HepG2 (cell line): ENCODE measurements at regions not wholly inside any gene's neighbourhood (a gene's known extent, or its start where the extent isn't known, plus 50 kb on each side); places are given as distances from the start of the nearest gene placed in this dataset.

Experiments used
- ATAC-seq: fragments of 200-7000 bp; cut with Tn5 transposase; 3 replicates; pipeline ENCODE4 v1.9.1; 2020; ENCODE audit warnings: mild to moderate bottlenecking, moderate library complexity
- BruUV-seq: library from RNA; stranded (reverse); fragments of 400-500 nt; replicated peaks from 2 replicates; lab custom pipeline; 2021; lab: Mats Ljungman, UMichigan
- CTCF ChIA-PET: fragments of 300-600 bp; formaldehyde crosslinking; extraction: SDS; loops from one replicate; lab custom pipeline; 2021; ENCODE audit warnings: low total read pairs, inconsistent platforms, low intra/inter-chr PET ratio; lab: Yijun Ruan, JAX
- POLR2A ChIA-PET: fragments of 350-600 bp; sonication (Branson Sonifier 250); formaldehyde crosslinking; loops from one replicate; lab custom pipeline; 2020; ENCODE audit warnings: antibody characterized with exemption, inconsistent platforms; lab: Yijun Ruan, JAX
- DNase-seq: peaks from one replicate; pipeline ENCODE4 v3.0.0-alpha.2; 2015; ENCODE audit warnings: low spot score
- FAIRE-seq: peaks from 3 replicates; lab custom pipeline; 2011; peaks lifted over from hg19 to GRCh38; lab: Jason Lieb, UNC
- H2AFZ ChIP-seq: one replicate; pipeline ENCODE4 v1.6.1; 2011; ENCODE audit warnings: low read length, inconsistent platforms
- H3K27ac ChIP-seq: fragments of 300-600 bp; 3 replicates; pipeline ENCODE4 v1.8.0; 2011; ENCODE audit warnings: mixed run types, mild to moderate bottlenecking, mixed read lengths, low read length, inconsistent platforms; ENCODE audit not compliant: insufficient read depth; ENCODE audit errors: extremely low read length
- H3K27me3 ChIP-seq, 2 experiments: fragments of 200-600 bp in 1 of 2; 2 replicates in 1 of 2; 3 replicates in 1 of 2; pipeline versions ENCODE4 v1.6.0 to v1.8.0; 2011; ENCODE audit warnings: low read length in 2 of 2, mild to moderate bottlenecking in 2 of 2, moderate library complexity in 2 of 2, inconsistent platforms in 1 of 2; ENCODE audit not compliant: insufficient read depth in 2 of 2, control insufficient read depth in 1 of 2
- H3K36me3 ChIP-seq, 2 experiments: fragments of 200-600 bp in 1 of 2; replicated peaks in 1 of 2; 2 replicates in 1 of 2; 3 replicates in 1 of 2; pipeline versions ENCODE4 v1.5.1 to v1.8.0; 2011; ENCODE audit warnings: low read length in 2 of 2, inconsistent platforms in 1 of 2; ENCODE audit not compliant: insufficient read depth in 2 of 2, control insufficient read depth in 1 of 2
- H3K4me1 ChIP-seq: 2 replicates; pipeline ENCODE4 v1.5.1; 2012; ENCODE audit warnings: low read length, inconsistent platforms; ENCODE audit not compliant: insufficient read depth
- H3K4me2 ChIP-seq: 2 replicates; pipeline ENCODE4 v1.6.0; 2011; ENCODE audit warnings: low read depth, low read length, inconsistent platforms
- H3K4me3 ChIP-seq, 3 experiments: fragments of 200-600 bp in 1 of 3; sonication (generic), shearing (Covaris generic) in 1 of 3; replicated peaks in 1 of 3; 2 replicates each; pipeline ENCODE4 v1.5.1; 2011 to 2016; ENCODE audit warnings: low read length in 3 of 3, inconsistent platforms in 2 of 3, low read depth in 2 of 3, mild to moderate bottlenecking in 2 of 3, control low read depth in 1 of 3, mixed read lengths in 1 of 3; ENCODE audit not compliant: insufficient read depth in 1 of 3
- H3K79me2 ChIP-seq: one replicate; pipeline ENCODE4 v1.6.1; 2011; ENCODE audit warnings: low read length, inconsistent platforms; ENCODE audit not compliant: insufficient read depth
- H3K9ac ChIP-seq: 2 replicates; pipeline ENCODE4 v1.6.0; 2011; ENCODE audit warnings: mild to moderate bottlenecking, low read depth, low read length, inconsistent platforms; ENCODE audit not compliant: insufficient read depth
- H3K9me3 ChIP-seq: 2 replicates; pipeline ENCODE4 v1.5.1; 2012; ENCODE audit warnings: mild to moderate bottlenecking, low read length
- H4K20me1 ChIP-seq: 2 replicates; pipeline ENCODE4 v1.6.0; 2011; ENCODE audit warnings: inconsistent platforms, mild to moderate bottlenecking, low read length, moderate library complexity; ENCODE audit not compliant: insufficient read depth
- ARID4A ChIP-seq: sonication (generic); formaldehyde crosslinking; IDR thresholded peaks from 2 replicates; pipeline ENCODE4 v1.5.0; 2020; ENCODE audit warnings: mild to moderate bottlenecking, missing genetic modification reagents, borderline replicate concordance
- E2F2 ChIP-seq: sonication (generic); formaldehyde crosslinking; IDR thresholded peaks from 2 replicates; pipeline ENCODE4 v1.4.0; 2020; ENCODE audit warnings: missing genetic modification reagents, borderline replicate concordance
- EHMT2 ChIP-seq: fragments of 200-600 bp; sonication (generic); IDR thresholded peaks from 2 replicates; pipeline ENCODE4 v1.7.0; 2017; ENCODE audit warnings: antibody characterized with exemption, low read depth, low read length, borderline replicate concordance
- HBP1 ChIP-seq: IDR thresholded peaks from 2 replicates; pipeline ENCODE4 v1.6.1; 2016; ENCODE audit warnings: low read depth, control low read depth
- HMG20B ChIP-seq: conservative IDR thresholded peaks from 2 replicates; pipeline ENCODE4 v1.6.1; 2016; ENCODE audit warnings: missing genetic modification reagents, missing compliant biosample characterization
- KLF11 ChIP-seq: IDR thresholded peaks from 2 replicates; pipeline ENCODE4 v1.6.1; 2016; ENCODE audit warnings: missing compliant biosample characterization
- LBX2 ChIP-seq: sonication (generic); formaldehyde crosslinking; IDR thresholded peaks from 2 replicates; pipeline ENCODE4 v1.5.0; 2020; ENCODE audit warnings: missing genetic modification reagents, mild to moderate bottlenecking, borderline replicate concordance
- PAF1 ChIP-seq: IDR thresholded peaks from 2 replicates; pipeline ENCODE4 v1.6.1; 2016; ENCODE audit warnings: missing genetic modification reagents, missing compliant biosample characterization
- REST ChIP-seq, 2 experiments: IDR thresholded peaks; 2 replicates each; pipeline ENCODE4 v1.6.1; 2011 to 2012; ENCODE audit warnings: low read length in 2 of 2, borderline replicate concordance in 1 of 2, low read depth in 1 of 2, mild to moderate bottlenecking in 1 of 2, moderate library complexity in 1 of 2
- SRSF4 ChIP-seq: fragments of 200-400 bp; formaldehyde crosslinking; IDR thresholded peaks from one replicate; pipeline ENCODE4 v1.6.1; 2018; ENCODE audit warnings: mild to moderate bottlenecking, low read depth, low read length, moderate library complexity; ENCODE audit not compliant: poor library complexity, severe bottlenecking
- WIZ ChIP-seq: sonication (generic); formaldehyde crosslinking; IDR thresholded peaks from 2 replicates; pipeline ENCODE4 v1.5.1; 2020; ENCODE audit warnings: mild to moderate bottlenecking, missing genetic modification reagents
- WGBS: methylation state at CpG from one replicate; pipeline ENCODE4 v1.1.6; 2017; ENCODE audit warnings: low lambda C conversion rate; 5-methylcytosine and 5-hydroxymethylcytosine counted together
- in situ Hi-C: cut with HindIII; loops from 2 replicates; pipeline ENCODE4 v1.10.0; 2017; ENCODE audit warnings: low pct_unique_long_range_greater_than_20kb; ENCODE audit not compliant: extremely low pct_ligation_motif_present
- intact Hi-C: fragments of 100-400 bp; cut with micrococcal nuclease; formaldehyde crosslinking; loops from one replicate; pipeline ENCODE4 v1.10.0; 2022; ENCODE audit not compliant: unreplicated experiment

GRCh38 chr14:30264161-30264560 lies 294.8 kb upstream of the G2E3 start (continued):
- TF ChIP-seq REST (IDR thresholded peaks at IDR 0.05; ENCODE audit: borderline replicate concordance in 1 of 2, low read depth in 1 of 2, low read length in 2 of 2) (no peak), HMG20B (CRISPR knock-in tag) (no peak), EHMT2 (no peak), PAF1 (no peak), LBX2 (CRISPR knock-in tag) (no peak), KLF11 (CRISPR knock-in tag) (no peak)

GRCh38 chr14:30266290-30266689 lies 292.7 kb upstream of the G2E3 start:
- POLR2A ChIA-PET: no interaction called here
- in situ Hi-C loops (no loop called here), intact Hi-C loops (no loop called here)
- Histone ChIP-seq H3K79me2 (no peaks in the 10 kb centered on the region), H3K9me3 (no peaks in the 10 kb centered on the region), H3K4me3 (no peak overlapping the region), H3K4me2 (no peak overlapping the region), H3K36me3 (no peaks in the 10 kb centered on the region), H3K4me1 (no peaks in the 10 kb centered on the region), H2AFZ (no peak overlapping the region), H3K9ac (no peak overlapping the region), H3K27me3 (no peaks in the 10 kb centered on the region), H3K27ac (no peak overlapping the region), H4K20me1 (no peaks in the 10 kb centered on the region)
- ATAC-seq (no peak), DNase-seq (no peak), FAIRE-seq (no peak)
- BruUV-seq: no TSS peak
- 2% methylated on average over 3 of the region's 3 CpGs for WGBS
- CTCF ChIA-PET: interaction anchor here (0.6 kb wide), 1 partner anchor 176 kb away, joined by 3 read pairs; no protein-coding TSS in a partner anchor
- TF ChIP-seq E2F2: no peak
- no peak for TF ChIP-seq ARID4A
- no peak for TF ChIP-seq WIZ (CRISPR knock-in tag)
- no peak for TF ChIP-seq HBP1 (CRISPR knock-in tag)
- no peak for TF ChIP-seq SRSF4
